SK-N-MC (cell line): ENCODE measurements at regions not wholly inside any gene's neighbourhood (a gene's known extent, or its start where the extent isn't known, plus 50 kb on each side); places are given as distances from the start of the nearest gene placed in this dataset.
"Not testable (repeated sequence)": the region's sequence is repeated elsewhere in the genome, so short reads cannot be mapped to it uniquely, and the experiment has no call there.

Source experiments
- EZH2 ChIP-seq: fragments of 200-600 bp; sonication (generic); IDR thresholded peaks from one replicate; pipeline ENCODE4 v1.6.1; 2017; ENCODE audit warnings: antibody characterized with exemption
- FOXP2 ChIP-seq: optimal IDR thresholded peaks from 2 replicates; pipeline ENCODE3; 2011; ENCODE audit warnings: mild to moderate bottlenecking, moderate library complexity; ENCODE audit not compliant: insufficient read depth; ENCODE audit errors: extremely low read length, control extremely low read depth
- POLR2AphosphoS5 ChIP-seq: IDR thresholded peaks from 2 replicates; pipeline ENCODE4 v1.6.1; 2012; ENCODE audit warnings: mild to moderate bottlenecking, low read depth, low read length, borderline replicate concordance

GRCh38 chr10:131557956-131558355, 246.4 kb upstream of the TCERG1L start:
- TF ChIP-seq POLR2AphosphoS5, EZH2, FOXP2: not testable (repeated sequence)
